Activated CD4-positive, CD25-positive, alpha-beta regulatory T cell (primary cell): ENCODE measurements at regions not wholly inside any gene's neighbourhood (a gene's known extent, or its start where the extent isn't known, plus 50 kb on each side); places are given as distances from the start of the nearest gene placed in this dataset.
"Not testable (repeated sequence)": the region's sequence is repeated elsewhere in the genome, so short reads cannot be mapped to it uniquely, and the experiment has no call there.

ENCODE experiments used
- DNase-seq, 4 experiments: peaks; one replicate each; lab custom pipeline; 2025; lab: John Stamatoyannopoulos, UW

DNA sequence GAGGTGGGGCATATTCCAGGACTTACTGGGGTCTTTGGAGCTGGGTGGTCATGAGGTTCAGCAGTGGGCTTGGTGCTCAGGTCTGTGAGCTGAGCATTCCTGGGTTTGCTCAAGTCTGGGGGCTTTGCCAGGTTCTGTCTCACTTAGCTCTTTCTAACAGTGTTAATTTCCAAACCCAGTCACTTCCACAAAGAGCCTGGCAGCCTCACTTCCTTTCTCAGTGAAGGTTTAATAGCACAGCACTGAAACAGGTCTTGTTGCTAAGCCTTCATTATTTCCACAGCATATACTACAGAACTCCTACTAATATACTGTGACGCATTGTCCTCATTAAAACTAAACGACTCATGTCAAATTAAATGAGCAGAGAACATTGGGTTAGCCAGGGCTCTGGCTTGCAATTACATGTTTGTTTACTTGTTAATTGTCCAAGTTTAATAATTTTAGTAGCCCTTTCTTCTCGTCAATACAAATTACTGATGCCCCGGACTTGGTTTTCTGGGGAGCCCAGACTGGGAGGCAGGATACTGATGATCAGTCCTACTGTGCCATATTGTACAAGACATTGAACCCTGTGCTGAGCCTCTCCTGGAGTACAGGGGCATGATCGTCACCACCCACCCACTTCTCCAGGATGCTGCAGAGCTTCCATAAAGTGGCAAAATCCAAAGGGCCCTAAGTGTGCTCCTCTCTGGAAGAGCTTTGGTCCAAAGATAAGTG lies 170.7 kb downstream of the IER5 start:
- DNase-seq: no peak

GRCh38 chr1:181260271-181260670 lies 171.8 kb downstream of the IER5 start:
- no peak for DNase-seq

DNA sequence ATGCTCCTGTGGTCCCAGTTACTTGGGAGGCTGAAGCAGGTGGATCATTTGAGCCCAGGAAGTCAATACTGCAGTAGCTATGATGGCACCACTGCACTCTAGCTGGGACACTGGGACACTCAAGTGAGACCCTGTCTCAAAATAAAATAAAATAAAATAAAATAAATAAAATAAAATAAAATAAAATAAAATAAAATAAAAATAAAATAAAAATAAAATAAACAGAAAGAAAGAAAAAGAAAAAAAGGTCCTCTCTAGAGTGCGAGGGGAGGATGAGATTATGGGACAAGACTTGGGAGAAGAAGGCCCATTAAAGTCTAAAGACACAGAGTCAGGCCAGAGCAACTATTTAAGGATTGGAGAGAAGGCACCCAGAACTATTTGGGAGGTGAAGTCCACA lies 172.5 kb downstream of the IER5 start:
- no peak for DNase-seq

GRCh38 chr1:181262069-181262468 lies 173.6 kb downstream of the IER5 start:
- DNase-seq: no peak

GRCh38 chr1:181263444-181263843 lies 174.9 kb downstream of the IER5 start:
- no peak for DNase-seq

GRCh38 chr1:181264821-181265220 lies 176.3 kb downstream of the IER5 start:
- no peak for DNase-seq

DNA sequence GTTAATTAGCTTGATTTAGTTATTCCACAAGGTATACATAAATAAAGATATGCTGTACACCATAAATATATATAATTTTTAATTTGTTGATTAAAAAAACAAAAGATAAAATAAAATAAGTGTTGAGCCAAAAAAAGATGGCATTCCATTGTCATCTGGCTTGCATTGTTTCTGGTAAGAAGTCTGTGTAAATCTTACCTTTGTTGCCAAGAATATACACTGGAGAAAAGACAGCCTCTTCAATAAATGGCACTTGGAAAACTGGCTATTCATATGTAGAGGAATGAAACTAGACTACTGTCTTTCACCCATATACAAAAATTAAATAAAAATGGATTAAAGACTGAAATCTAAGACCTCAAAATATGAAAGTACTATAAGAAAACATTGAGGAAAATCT lies 196.5 kb downstream of the IER5 start:
- no peak for DNase-seq

GRCh38 chr1:181295217-181295616 lies 188.1 kb upstream of the CACNA1E start:
- DNase-seq: no peak

DNA sequence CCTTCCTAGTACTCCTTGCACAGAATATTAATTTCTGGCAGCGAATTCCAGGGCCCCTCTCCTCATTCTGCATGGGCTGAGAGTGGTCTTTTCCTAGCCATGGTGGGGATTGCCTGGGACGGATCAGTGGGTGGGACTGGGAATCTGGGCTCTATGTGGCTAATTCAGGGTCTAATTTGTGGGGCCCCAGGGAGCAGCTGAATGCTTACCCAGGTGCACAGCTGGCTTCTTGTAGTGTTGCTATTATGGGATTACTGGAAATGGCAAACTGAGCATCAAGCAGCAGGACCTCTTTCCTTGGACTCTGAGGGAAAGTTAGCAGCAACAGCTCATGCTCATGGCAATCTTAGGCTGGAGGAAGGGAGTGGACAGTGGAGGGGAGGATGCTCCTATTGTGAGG lies 187.1 kb upstream of the CACNA1E start:
- no peak for DNase-seq

DNA sequence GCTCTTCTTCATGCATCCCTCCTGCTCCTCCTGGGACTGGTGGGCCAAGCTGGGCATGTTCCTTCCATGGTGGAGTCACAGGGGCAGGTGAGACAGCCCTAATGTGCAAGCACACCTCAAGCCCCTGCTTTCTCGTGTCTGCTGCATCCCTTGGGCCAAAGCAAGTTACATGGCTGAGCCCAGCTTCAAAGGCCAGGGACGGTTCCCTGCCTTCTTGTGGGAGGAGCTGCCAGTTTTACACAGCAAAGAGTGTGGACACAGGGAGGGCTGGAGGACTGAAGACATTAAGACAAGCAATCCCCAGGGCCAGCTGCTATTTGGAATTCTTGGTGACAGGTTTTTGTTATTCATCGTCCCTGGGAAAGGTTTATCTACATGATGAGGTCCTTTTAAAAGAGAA lies 175.2 kb upstream of the CACNA1E start:
- no peak for DNase-seq

GRCh38 chr1:181310560-181310959 lies 172.8 kb upstream of the CACNA1E start:
- DNase-seq: no peak

DNA sequence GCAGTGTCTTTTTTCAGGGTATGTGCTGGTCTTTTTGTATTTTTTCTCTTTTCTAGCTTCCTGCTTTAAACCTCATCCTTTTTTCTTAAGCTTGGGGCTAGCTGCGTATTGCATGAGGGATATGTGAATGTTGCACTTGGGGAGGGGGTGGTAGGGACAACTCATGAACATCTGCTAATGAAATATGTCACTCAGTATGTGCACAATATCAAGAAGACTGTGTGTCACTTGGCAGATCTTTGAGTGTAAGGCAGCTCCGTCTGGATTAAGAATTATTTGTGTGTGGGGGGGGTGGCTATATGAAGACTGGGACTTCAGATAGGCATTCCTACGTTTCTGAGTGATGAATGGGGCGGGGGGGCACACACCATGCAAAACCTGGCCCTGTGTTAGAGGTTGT lies 170.4 kb upstream of the CACNA1E start:
- DNase-seq: no peak

DNA sequence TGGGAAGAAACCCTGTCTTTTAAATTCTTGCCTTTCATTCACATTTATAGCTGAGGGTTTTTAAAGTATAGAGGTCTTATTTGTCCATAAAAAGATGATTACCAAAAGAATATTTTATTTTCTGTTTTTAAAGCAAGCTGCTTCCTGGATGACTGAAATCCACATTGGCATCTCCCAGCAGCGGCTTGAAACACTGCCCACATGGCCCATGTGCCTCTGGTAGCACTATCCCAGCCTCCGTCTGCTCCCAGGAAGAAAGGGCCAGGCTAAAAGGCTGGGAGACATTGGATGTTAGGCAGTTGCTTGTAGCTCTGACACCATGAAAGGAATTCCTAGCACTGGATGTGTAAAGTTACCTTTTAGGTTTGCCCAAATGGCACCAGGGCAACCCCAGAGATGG lies 169.9 kb upstream of the CACNA1E start:
- DNase-seq: no peak

DNA sequence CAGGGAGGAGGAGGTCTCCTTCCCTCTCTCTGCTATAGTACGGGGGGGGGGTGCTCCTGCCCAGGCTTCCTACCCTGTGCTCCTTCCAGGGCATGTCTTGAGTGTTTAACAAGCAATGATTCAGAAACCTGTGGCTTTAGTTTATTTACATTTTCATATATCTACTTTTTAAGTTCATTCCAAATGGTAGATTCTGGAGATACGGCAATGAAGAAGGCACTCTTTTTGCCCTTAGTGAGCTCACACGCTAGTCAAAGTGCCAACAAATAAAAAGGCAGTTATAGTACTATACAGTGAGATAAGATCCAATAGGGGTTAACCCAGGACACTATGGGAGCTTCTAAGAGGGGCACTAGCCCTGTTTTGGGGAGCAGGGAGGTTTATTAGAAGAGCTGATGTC lies 169.3 kb upstream of the CACNA1E start:
- DNase-seq: no peak

- no peak for DNase-seq
Measured at GRCh38 chr1:181314959-181315358, 168.4 kb upstream of the CACNA1E start.

DNA sequence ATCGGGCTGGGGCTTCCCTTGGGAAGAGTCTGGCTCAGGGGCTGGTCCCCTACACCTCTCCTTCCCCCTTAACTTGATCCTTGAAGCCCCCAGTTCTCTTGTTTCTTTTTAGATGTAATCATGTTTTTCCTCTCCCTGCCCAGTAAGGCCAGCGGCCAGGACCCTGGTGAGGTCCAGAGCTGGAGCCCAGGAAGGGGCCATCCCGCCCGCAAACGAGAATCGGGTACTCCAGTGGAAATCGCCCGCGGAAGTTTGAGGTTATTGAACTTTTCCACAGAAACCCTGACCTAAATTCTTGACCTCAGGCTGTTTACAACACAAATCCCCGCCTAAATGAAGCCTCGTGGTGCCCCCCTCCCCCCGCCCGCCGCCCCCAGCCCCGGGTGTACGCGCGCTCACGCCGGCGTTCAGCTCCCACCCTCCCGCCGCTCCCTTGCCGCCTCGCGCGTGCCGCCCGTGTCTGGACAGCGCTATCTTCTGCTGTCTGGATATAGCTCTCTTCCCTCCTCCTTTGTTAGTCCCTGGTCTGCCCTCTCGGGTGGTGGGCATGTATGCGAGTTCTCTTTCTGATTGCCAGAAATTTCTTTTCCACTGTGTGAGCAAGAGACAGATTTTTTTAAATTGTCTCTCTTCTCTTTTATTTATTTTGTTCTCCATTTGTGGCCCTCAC lies 165.9 kb upstream of the CACNA1E start:
- DNase-seq: no peak

DNA sequence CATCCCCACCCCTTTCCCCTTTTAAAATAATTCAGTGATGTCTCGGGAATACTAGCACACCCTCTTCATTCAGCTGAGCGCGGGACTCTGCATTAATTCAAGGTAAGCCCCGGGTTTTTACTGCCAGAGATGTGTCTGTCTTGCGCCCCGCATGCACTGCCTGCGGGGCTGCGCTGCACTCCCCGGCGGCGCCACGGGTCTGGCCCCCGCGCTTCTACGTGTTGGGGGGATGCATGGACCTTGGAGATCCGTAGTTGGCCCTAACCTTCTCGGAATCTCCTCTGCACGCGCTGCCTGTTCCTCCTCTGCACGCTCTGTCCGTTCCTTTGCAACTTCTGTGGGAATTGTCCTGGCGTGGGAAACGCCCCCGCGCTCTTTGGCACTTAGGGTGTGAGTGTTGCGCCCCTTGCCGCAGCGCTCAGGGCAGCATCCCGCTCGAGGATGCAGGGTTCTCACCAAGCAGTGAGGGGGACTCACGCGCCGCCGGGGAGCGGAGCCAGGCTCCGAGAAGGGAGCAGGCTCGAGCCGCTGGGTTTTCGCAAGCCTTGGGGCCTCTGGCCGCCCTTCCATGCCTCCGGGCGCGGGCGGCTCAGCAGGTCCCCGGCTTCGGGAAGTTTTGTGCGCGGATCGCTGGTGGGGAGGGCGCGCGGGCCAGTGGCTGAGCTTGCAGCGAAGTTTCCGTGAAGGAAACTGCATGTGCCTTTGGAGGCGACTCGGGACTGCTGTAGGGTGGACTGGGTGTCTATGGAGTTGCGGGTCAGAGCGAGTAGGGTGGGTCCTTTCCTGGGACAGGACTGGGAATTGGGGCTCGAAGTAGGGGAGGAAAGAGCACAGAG lies 165.1 kb upstream of the CACNA1E start:
- no peak for DNase-seq

DNA sequence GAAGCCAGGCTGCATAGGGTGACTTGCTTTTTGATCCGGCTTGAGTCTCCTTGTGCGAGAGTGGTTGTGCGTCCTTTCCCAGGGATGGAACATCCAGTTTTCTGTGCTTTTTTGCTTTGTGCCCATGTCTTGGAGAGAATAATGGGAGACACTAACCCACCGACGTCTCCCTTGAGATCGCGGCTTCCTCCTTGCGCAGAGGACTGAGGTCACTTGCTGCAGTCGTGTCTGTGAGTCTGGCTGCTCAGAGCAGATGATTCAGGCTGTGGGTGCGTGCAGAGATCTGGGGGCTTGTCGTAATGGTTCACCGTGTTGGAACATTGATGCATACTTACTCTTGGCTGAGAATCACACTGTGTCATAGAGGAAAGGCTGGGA lies 164.5 kb upstream of the CACNA1E start:
- DNase-seq: no peak

GRCh38 chr1:181319907-181320306 lies 163.4 kb upstream of the CACNA1E start:
- DNase-seq: no peak

DNA sequence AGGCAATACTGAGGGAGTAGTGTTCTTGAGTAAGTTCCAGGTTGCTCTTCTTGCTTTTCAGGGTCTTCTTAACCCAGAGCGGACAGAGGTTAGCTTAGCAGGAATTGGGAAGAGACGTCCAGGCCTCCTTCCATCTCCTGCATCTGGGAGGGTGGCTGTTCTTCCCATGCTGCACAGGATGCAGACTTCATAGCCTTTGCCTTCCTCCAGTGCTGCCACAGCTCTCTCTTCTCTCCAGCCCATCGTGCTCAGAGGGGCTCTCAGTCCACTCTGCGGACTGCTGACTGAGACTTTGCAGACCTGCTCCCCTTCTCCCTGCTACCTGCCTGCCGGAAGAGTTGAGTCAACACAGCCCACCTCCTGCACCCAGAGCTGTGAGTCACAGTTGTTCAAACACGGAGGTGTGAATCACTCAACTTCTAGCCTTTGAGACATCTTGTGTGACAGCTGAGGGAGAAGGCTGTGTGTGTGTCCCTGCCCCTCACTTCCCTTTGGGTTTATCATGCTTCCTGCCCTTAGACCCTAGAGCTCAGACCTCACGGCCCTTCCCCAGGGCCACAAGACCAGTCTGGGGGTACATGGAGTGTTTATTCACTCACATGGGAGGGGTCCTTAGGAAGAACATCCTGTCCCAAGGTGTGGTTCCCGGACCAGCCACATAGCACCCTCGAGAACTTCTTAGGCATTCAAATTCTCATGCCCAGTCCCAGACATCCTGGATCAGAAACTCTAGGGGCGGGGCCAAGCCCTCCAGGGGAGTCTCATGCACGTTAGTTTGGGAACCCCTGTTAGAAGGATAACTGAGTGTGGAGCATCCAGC lies 158.3 kb upstream of the CACNA1E start:
- DNase-seq: no peak

- not testable (repeated sequence) for DNase-seq
Measured at GRCh38 chr1:181325765-181326164, 157.6 kb upstream of the CACNA1E start.

DNA sequence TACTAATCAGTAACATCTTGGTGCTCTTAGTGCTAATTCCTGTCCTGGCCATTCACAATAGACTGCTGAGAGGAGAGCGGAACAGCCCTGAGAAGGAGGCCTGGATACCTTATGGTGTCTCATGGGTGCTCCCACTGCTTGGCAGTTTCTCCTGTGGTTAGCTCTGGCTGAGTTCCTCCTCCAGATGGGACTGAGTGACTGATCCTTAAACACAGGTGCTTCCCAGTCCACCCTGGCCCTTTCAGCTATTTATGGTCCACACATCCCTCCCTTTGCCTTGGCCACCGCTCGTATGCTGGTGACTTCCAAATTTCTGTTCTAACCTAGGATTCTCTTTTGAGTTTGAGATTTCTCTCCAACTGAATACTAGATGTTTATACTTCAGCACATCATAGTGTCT lies 157.0 kb upstream of the CACNA1E start:
- no peak for DNase-seq
